LNCAP (cell line): ENCODE measurements at regions not wholly inside any gene's neighbourhood (a gene's known extent, or its start where the extent isn't known, plus 50 kb on each side); places are given as distances from the start of the nearest gene placed in this dataset.

ENCODE experiments used
- CTCF ChIP-seq: fragments of 450-650 bp; IDR thresholded peaks from 2 replicates; pipeline ENCODE4 v1.5.1; 2017; ENCODE audit warnings: mild to moderate bottlenecking

GRCh38 chr17:15828727-15829314, 96.7 kb downstream of the TBC1D26 start:
- TF ChIP-seq CTCF = peak; percentile 89

GRCh38 chr17:15882058-15882720, 62.7 kb upstream of the ADORA2B start:
- TF ChIP-seq CTCF = no peak

GRCh38 chr17:15882777-15883176, 62.2 kb upstream of the ADORA2B start:
- no peak for TF ChIP-seq CTCF

- no peak for TF ChIP-seq CTCF
These were observed 61.3 kb upstream of the ADORA2B start for GRCh38 chr17:15883617-15884111.

GRCh38 chr17:15884731-15885130, 60.2 kb upstream of the ADORA2B start:
- TF ChIP-seq CTCF = no peak

GRCh38 chr17:15885770-15886169, 59.2 kb upstream of the ADORA2B start:
- no peak for TF ChIP-seq CTCF

GRCh38 chr17:15886221-15886620, 58.7 kb upstream of the ADORA2B start:
- TF ChIP-seq CTCF = no peak
